ENCODE measurements at regions not wholly inside any gene's neighbourhood (a gene's known extent, or its start where the extent isn't known, plus 50 kb on each side); places are given as distances from the start of the nearest gene placed in this dataset.
"Not testable (repeated sequence)": the region's sequence is repeated elsewhere in the genome, so short reads cannot be mapped to it uniquely, and the experiment has no call there.

GRCh38 chr2:61598515-61599156, 60.5 kb upstream of the XPO1 start:
- not testable (repeated sequence) for H3K27me3 Mint-ChIP-seq; H3K9me3 Mint-ChIP-seq; H3K4me3 Mint-ChIP-seq; DNase-seq; H3K36me3 Mint-ChIP-seq; ATAC-seq (replicated peaks); H3K27ac Mint-ChIP-seq; H3K4me1 Mint-ChIP-seq

GRCh38 chr2:61597300-61598289, 59.4 kb upstream of the XPO1 start:
- ATAC-seq (replicated peaks), result no peak
- peaks cover 0 to 8% of the 10 kb centered on the region in 2 donors for H3K27me3 Mint-ChIP-seq
- peaks cover 0 to 2% of the 10 kb centered on the region in 2 donors for H3K4me1 Mint-ChIP-seq
- peaks cover 8% of the 10 kb centered on the region in 2 donors for H3K9me3 Mint-ChIP-seq
- H3K27ac Mint-ChIP-seq, result no peak overlapping the region
- no peaks in the 10 kb centered on the region for H3K36me3 Mint-ChIP-seq
- no peak for DNase-seq
- H3K4me3 Mint-ChIP-seq, result no peak overlapping the region

GRCh38 chr2:61594201-61594600, 56.0 kb upstream of the XPO1 start:
- not testable (repeated sequence) for ATAC-seq (replicated peaks); H3K4me3 Mint-ChIP-seq; H3K4me1 Mint-ChIP-seq; H3K27ac Mint-ChIP-seq; H3K9me3 Mint-ChIP-seq; DNase-seq; H3K36me3 Mint-ChIP-seq
- H3K27me3 Mint-ChIP-seq, result peaks cover 8 to 18% of the 10 kb centered on the region in 2 donors

- not testable (repeated sequence) for ATAC-seq (replicated peaks); DNase-seq; H3K36me3 Mint-ChIP-seq; H3K9me3 Mint-ChIP-seq; H3K4me3 Mint-ChIP-seq; H3K27ac Mint-ChIP-seq; H3K4me1 Mint-ChIP-seq
- H3K27me3 Mint-ChIP-seq, result peaks cover 8 to 18% of the 10 kb centered on the region in 2 donors
Measured at GRCh38 chr2:61593648-61594047, 55.5 kb upstream of the XPO1 start.

DNA sequence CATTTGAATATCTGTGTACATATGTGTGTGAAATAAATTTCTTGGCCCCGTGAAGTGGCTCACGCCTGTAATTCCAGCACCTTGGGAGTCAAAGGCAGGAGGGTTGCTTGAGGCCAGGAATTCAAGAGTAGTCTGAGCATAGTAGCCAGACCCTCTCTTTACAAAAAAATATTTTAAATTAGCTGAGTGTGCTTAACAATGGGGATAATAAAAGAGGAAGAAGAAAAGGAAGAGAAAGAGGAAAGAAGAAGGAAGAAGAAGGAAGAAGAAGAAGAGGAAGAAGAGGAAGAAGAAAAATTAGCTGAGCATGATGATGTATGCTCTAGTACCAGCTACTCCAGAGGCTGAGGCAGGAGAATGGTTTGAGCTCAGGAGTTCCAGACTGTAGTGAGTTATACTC, 52.1 kb upstream of the XPO1 start:
- Mint-ChIP-seq H3K4me3 (no peak overlapping the region), H3K27me3 (peaks cover 8 to 10% of the 10 kb centered on the region in 2 donors), H3K36me3 (no peaks in the 10 kb centered on the region), H3K9me3 (peaks cover 8% of the 10 kb centered on the region in 2 donors), H3K4me1 (peaks cover 6 to 9% of the 10 kb centered on the region in 2 donors), H3K27ac (no peak overlapping the region)
- ATAC-seq (replicated peaks) (no peak), DNase-seq (no peak)

GRCh38 chr2:61588566-61588965, 50.4 kb upstream of the XPO1 start:
- H3K36me3 Mint-ChIP-seq, result no peaks in the 10 kb centered on the region
- no peak overlapping the region for H3K27ac Mint-ChIP-seq
- no peak overlapping the region for H3K4me3 Mint-ChIP-seq
- H3K27me3 Mint-ChIP-seq, result peaks cover 8 to 10% of the 10 kb centered on the region in 2 donors
- DNase-seq (no peak), ATAC-seq (replicated peaks) (no peak)
- peaks cover 8 to 9% of the 10 kb centered on the region in 2 donors for H3K4me1 Mint-ChIP-seq
- peaks cover 4 to 6% of the 10 kb centered on the region in 2 donors for H3K9me3 Mint-ChIP-seq
